DMS79 (cell line): ENCODE measurements at regions not wholly inside any gene's neighbourhood (a gene's known extent, or its start where the extent isn't known, plus 50 kb on each side); places are given as distances from the start of the nearest gene placed in this dataset.

Source experiments
- DNase-seq: peaks from one replicate; lab custom pipeline; 2025; lab: John Stamatoyannopoulos, UW

GRCh38 chr4:185893500-185893899 is 81.5 kb upstream of the SORBS2 start:
- no peak for DNase-seq

- no peak for DNase-seq
Observed at GRCh38 chr4:185894481-185894880, 82.5 kb upstream of the SORBS2 start.

DNA sequence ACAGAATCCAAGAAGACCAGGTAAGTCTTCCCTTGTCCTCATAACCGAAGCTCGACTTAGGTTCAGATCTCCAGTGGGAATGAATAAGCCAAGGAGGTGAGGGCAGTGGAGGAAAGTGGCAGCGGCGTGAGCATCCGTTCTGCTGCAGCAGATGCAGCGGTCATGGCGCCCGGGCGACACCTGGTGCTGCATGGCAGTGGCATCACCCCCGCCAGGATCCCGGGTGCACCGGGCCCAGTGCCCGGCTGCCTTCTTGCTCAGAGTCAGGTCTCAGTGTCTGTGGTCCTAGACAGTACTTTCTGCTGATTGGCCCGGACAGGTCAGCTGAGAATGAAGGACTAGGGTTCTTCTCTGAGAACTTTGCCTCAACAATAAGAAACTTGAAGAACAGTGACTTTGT is 83.4 kb upstream of the SORBS2 start:
- no peak for DNase-seq

- no peak for DNase-seq
Observed at GRCh38 chr4:185895866-185896265, 83.9 kb upstream of the SORBS2 start.

- no peak for DNase-seq
Observed at GRCh38 chr4:185896817-185897488, 85.0 kb upstream of the SORBS2 start.

- DNase-seq, result no peak
Observed at GRCh38 chr4:185898413-185898812, 86.4 kb upstream of the SORBS2 start.

DNA sequence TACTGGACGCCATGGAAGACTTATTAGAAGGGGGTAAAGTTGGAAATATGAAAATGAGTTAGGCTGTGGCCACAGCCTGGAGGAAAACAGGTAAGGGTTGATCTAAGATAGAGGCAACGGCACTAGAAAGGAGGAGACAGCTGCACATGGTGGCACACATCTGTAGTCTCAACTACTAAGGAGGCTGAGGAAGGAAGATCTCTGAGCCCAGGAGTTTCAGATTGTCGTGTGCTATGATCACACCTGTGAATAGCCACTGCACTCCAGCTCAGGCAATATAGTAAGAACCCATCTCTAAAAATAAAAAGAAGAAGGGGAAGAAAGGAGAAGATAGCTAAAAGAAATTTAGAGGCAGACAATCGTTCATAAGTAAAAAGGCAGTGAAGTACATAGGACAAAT is 87.8 kb upstream of the SORBS2 start:
- DNase-seq, result no peak

GRCh38 chr4:185902654-185903053 is 90.7 kb upstream of the SORBS2 start:
- DNase-seq, result no peak

DNA sequence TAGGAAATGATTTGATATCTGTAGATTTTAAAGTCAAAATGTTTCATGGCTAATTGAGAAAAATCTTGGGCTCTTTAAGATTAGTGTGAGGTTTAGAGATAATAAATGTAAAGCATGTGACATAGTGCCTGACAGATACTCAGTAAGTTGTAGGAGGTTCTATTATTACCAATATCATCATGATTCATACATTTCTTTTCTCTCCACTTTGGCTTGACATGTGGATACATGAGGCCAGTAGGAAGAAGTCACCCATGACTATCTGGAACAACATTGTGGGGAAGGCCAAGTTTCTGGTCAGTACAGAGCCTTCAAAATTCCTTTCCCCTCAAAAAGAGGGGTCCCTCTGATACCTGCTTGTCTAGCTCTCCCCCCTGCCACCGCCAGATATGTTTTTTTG is 91.2 kb upstream of the SORBS2 start:
- no peak for DNase-seq

- DNase-seq, result no peak
Observed at GRCh38 chr4:185904381-185904780, 92.4 kb upstream of the SORBS2 start.

GRCh38 chr4:185909972-185910371 is 98.0 kb upstream of the SORBS2 start:
- no peak for DNase-seq

GRCh38 chr4:185911556-185912064 is 99.6 kb upstream of the SORBS2 start:
- DNase-seq, result no peak

DNA sequence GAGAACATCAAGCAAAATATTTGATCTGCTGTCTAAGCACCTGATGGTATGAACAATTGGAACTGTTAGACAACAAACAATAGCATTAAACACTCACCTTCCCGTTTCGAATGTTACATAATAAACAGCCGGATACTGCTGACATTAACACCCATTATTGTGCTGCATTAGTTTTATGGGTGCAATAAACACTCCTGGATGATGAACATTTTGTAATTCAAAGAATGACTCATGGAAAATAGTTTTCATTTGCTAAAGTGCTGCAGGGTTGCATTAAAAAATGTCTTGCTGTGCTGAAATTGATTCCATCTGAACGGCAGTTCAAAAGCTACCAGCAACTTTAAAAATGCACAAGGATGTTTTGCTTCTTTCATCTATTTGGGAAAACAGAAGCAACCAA is 100.8 kb upstream of the SORBS2 start:
- DNase-seq, result no peak

- DNase-seq, result no peak
Observed at GRCh38 chr4:185914583-185915199, 102.7 kb upstream of the SORBS2 start.

- DNase-seq, result no peak
Observed at GRCh38 chr4:185915271-185915670, 103.3 kb upstream of the SORBS2 start.

GRCh38 chr4:185915817-185916216 is 103.8 kb upstream of the SORBS2 start:
- no peak for DNase-seq

DNA sequence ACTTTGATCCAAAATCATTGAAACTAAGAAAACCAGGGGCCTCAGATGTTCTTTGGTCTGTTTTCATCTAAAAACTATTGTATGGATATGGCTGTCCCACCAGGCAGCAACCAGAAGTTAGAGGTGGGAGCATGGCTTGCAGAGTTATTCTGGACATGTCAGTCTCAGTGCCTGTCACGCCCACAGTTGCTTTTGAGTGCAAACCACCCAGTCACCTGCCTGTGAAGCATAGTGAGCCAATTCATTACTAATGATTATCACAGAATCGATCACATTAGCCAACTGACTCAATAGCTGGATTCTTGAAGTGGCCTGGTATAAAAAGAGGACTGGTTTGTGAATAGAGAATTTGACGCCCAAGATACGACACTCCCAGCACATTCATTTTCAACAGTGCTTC is 104.2 kb upstream of the SORBS2 start:
- no peak for DNase-seq

GRCh38 chr4:185916683-185917082 is 104.7 kb upstream of the SORBS2 start:
- no peak for DNase-seq

GRCh38 chr4:185919107-185919506 is 107.1 kb upstream of the SORBS2 start:
- DNase-seq, result no peak

GRCh38 chr4:185920171-185920570 is 108.2 kb upstream of the SORBS2 start:
- no peak for DNase-seq

DNA sequence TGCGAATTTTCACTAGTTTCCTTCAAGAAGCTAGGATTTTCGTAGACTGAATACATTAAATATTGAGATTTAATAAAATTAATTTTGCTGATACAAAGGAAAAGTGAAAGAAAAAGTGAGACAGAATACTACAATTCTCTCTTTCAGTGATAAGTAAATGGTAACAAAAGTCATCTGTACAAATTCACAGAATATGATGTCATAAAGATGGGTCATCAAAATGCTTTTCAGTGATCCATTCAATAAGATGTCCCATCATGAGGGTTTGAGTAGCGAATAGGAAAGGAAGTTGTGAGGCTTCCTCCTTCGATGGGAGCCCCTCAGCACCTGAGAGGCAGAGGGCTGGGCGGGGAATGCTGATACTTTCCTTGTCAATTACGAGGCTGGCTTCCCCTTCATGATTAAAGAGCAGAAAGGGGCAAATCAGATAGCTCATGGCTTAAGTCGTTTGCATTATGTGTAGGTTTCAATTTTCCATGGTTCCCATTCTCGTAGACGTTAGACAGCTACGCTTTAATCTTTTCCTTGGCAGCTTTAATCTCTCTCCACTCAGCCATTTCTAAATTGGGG is 108.8 kb upstream of the SORBS2 start:
- no peak for DNase-seq

- no peak for DNase-seq
Observed at GRCh38 chr4:185921583-185922555, 109.9 kb upstream of the SORBS2 start.
